Activated CD8-positive, alpha-beta T cell treated with anti-CD3 and anti-CD28 coated beads for 36 hours (primary cell): ENCODE measurements at regions not wholly inside any gene's neighbourhood (a gene's known extent, or its start where the extent isn't known, plus 50 kb on each side); places are given as distances from the start of the nearest gene placed in this dataset.

Source experiments
- ATAC-seq: fragments of 200-7000 bp; cut with Tn5 transposase; one replicate; pipeline ENCODE4 v1.10.0; 2021; ENCODE audit warnings: mild to moderate bottlenecking, moderate library complexity
- CTCF ChIA-PET: fragments of 350-600 bp; sonication (Branson Sonifier 250); formaldehyde crosslinking; loops from one replicate; lab custom pipeline; 2021; ENCODE audit warnings: antibody characterized with exemption; lab: Charles Lee
- POLR2A ChIA-PET: fragments of 350-600 bp; sonication (Branson Sonifier 250); formaldehyde crosslinking; loops from one replicate; lab custom pipeline; 2021; ENCODE audit warnings: antibody characterized with exemption; lab: Charles Lee
- DNase-seq: peaks from one replicate; pipeline ENCODE4 v3.0.0-alpha.2; 2020
- H3K27ac Mint-ChIP-seq: one replicate; pipeline ENCODE4 v1.8.0; 2021; ENCODE audit warnings: mild to moderate bottlenecking, mixed read lengths
- H3K27me3 Mint-ChIP-seq: one replicate; pipeline ENCODE4 v1.8.0; 2021; ENCODE audit warnings: mixed read lengths
- H3K36me3 Mint-ChIP-seq: one replicate; pipeline ENCODE4 v1.8.0; 2021; ENCODE audit warnings: low read depth, mixed read lengths
- H3K4me1 Mint-ChIP-seq: one replicate; pipeline ENCODE4 v1.8.0; 2021; ENCODE audit warnings: low read depth, mixed read lengths
- H3K4me3 Mint-ChIP-seq: one replicate; pipeline ENCODE4 v1.8.0; 2021; ENCODE audit warnings: mild to moderate bottlenecking, moderate library complexity, mixed read lengths
- H3K9me3 Mint-ChIP-seq: one replicate; pipeline ENCODE4 v1.8.0; 2021; ENCODE audit warnings: mixed read lengths
- intact Hi-C: fragments of 100-400 bp; cut with micrococcal nuclease; formaldehyde crosslinking; loops from one replicate; pipeline ENCODE4 v1.10.0; 2022
- TF ChIP-seq, protein P1 (sequence below): fragments of 200-600 bp; IDR thresholded peaks from one replicate; pipeline ENCODE4 v1.8.0; 2022; ENCODE audit warnings: antibody characterized with exemption, mild to moderate bottlenecking

DNA sequence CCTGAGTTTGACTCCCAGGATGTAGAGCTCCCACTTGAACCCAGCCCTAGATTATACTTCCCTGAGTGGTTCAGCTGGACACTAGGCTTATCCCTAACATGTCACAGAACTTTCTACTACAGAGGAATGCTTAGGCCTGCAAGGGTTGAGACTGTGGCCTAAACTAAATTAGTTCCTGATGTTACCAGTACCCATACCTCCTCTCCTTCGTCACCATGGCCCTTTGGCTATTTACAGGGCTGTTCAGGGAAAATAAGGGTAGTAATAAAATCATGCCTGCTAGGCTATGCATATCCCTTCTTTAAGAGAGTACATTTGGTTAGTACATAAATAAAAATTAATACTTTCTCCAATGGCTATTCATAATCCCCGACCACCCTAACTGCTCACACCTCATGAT is 356.4 kb upstream of the RASGRP1 start:
- Mint-ChIP-seq H3K9me3 (no peaks in the 10 kb centered on the region), H3K4me1 (no peaks in the 10 kb centered on the region), H3K36me3 (no peaks in the 10 kb centered on the region), H3K27ac (no peak overlapping the region), H3K4me3 (no peak overlapping the region), H3K27me3 (peaks cover 4% of the 10 kb centered on the region)
- ATAC-seq: no peak
- TF ChIP-seq, protein P1, sequence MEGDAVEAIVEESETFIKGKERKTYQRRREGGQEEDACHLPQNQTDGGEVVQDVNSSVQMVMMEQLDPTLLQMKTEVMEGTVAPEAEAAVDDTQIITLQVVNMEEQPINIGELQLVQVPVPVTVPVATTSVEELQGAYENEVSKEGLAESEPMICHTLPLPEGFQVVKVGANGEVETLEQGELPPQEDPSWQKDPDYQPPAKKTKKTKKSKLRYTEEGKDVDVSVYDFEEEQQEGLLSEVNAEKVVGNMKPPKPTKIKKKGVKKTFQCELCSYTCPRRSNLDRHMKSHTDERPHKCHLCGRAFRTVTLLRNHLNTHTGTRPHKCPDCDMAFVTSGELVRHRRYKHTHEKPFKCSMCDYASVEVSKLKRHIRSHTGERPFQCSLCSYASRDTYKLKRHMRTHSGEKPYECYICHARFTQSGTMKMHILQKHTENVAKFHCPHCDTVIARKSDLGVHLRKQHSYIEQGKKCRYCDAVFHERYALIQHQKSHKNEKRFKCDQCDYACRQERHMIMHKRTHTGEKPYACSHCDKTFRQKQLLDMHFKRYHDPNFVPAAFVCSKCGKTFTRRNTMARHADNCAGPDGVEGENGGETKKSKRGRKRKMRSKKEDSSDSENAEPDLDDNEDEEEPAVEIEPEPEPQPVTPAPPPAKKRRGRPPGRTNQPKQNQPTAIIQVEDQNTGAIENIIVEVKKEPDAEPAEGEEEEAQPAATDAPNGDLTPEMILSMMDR: no peak
- intact Hi-C loops: no loop called here
- ChIA-PET CTCF (no interaction called here), POLR2A (no interaction called here)
- DNase-seq: no peak

DNA sequence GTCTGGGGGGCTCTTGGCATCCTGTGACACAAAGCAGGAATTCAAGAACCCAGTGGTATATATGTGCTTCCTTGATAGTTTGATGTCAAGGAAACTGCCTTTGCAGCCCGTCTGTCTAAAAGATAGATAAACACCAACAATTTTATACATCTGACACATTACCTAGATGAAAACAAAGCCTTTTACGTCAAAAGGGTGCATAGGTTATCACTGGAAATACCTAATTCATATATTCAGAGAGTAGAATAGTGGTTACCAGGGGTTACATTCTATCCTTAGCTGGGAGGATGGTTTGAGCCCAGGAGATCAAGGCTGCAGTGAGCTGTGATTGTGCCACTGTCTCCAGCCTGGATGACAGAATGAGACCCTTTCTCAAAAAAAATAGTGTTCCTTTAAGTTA is 356.9 kb upstream of the RASGRP1 start:
- H3K4me1 Mint-ChIP-seq: no peaks in the 10 kb centered on the region
- CTCF ChIA-PET: no interaction called here
- DNase-seq: no peak

DNA sequence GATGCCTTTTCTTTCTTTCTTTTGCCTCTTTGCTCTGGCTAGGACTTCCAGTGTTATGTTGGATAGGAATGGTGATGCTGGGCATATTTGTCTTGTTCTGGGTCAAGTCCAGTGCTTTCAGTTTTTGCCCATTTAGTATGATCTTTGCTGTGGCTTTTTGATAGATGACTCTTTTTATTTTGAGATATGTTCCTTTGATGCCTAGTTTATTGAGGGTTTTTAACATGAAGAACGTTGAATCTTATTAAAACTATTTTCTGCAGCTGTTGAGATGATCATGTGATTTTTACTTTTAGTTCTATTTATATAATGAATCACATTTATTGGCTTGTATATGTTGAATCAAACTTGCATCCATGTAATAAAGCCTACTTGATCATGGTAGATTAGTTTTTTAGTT is 363.8 kb upstream of the RASGRP1 start:
- ChIA-PET CTCF (no interaction called here), POLR2A (no interaction called here)
- Mint-ChIP-seq H3K4me1 (no peaks in the 10 kb centered on the region), H3K27me3 (peaks cover 1% of the 10 kb centered on the region), H3K36me3 (no peaks in the 10 kb centered on the region), H3K27ac (no peak overlapping the region), H3K9me3 (no peaks in the 10 kb centered on the region), H3K4me3 (no peak overlapping the region)
- intact Hi-C loops: no loop called here
- no peak for ATAC-seq
- TF ChIP-seq, protein P1: no peak
- DNase-seq: no peak

More for the DNA sequence above, 356.9 kb upstream of the RASGRP1 start:
- TF ChIP-seq, protein P1: no peak
- Mint-ChIP-seq H3K36me3 (no peaks in the 10 kb centered on the region), H3K4me3 (no peak overlapping the region), H3K27ac (no peak overlapping the region), H3K9me3 (no peaks in the 10 kb centered on the region), H3K27me3 (peaks cover 1% of the 10 kb centered on the region)
- POLR2A ChIA-PET: no interaction called here
- no peak for ATAC-seq
- intact Hi-C loops: no loop called here

DNA sequence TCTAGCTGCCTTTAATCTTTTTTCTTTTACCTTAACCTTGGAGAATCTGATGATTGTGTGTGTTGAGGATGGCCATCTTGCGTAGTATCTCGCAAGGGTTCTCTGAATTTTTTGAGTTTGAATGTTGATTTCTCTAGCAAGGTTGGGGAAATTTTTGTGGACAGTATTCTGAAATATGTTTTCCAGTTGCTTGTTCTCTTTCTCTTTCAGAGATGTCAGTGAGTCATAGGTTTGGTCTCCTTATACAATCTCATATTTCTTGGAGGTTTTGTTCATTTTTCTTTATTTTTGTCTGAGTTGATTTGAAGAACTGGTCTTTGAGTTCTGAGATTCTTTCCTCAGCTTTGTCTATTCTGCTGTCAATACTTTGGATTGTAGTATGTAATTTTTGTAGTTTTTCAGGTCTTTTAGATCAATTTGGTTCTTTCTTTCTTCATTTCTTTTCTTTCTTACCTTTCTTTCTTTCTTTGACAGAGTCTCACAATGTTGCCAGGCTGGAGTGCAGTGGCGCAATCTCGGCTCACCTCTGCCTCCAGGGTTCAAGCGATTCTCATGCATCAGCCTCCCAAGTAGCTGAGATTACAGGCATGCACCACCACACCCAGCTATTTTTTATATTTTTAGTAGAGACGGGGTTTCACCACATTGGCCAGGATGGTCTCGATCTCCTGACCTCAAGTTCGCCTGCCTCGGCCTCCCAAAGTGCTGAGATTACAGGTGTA is 366.4 kb upstream of the RASGRP1 start:
- ATAC-seq (no peak), DNase-seq (no peak)
- TF ChIP-seq, protein P1: no peak
- no peak overlapping the region for H3K27ac Mint-ChIP-seq
- H3K4me3 Mint-ChIP-seq: no peak overlapping the region
- no peaks in the 10 kb centered on the region for H3K36me3 Mint-ChIP-seq
- CTCF ChIA-PET: no interaction called here
- intact Hi-C loops: no loop called here
- no peaks in the 10 kb centered on the region for H3K4me1 Mint-ChIP-seq
- POLR2A ChIA-PET: no interaction called here
- peaks cover 4% of the 10 kb centered on the region for H3K27me3 Mint-ChIP-seq
- no peaks in the 10 kb centered on the region for H3K9me3 Mint-ChIP-seq

DNA sequence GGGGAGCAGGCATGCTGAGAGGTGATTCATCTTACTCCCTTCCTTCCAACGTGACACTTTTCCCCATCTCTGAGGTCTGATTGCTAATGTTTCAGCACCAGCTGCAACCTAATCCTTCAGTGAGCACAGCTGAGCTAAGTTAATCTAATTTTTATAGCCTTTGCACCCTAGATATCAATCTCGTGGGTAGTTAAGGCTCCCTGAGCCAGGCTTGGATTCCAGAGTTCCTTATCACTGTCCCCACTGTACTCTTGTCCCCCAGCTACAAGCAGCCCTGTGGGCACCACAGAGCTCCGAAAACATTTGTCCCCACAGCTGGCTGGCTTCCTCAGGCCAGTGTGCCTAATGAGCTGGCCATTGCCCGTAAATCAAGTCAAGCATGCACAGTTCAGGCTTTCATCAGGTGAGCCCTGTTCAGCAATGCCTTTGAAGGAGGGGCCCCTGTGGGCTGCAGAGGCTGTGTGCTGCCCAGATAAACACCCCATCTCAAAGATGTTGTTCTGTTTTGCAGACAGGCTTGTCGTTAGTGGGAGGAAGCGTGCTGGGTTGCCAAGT is 376.9 kb upstream of the RASGRP1 start:
- Mint-ChIP-seq H3K9me3 (no peaks in the 10 kb centered on the region), H3K4me3 (no peak overlapping the region), H3K36me3 (no peaks in the 10 kb centered on the region), H3K27ac (no peak overlapping the region), H3K27me3 (peaks cover 9% of the 10 kb centered on the region), H3K4me1 (no peaks in the 10 kb centered on the region)
- POLR2A ChIA-PET: no interaction called here
- intact Hi-C loops: no loop called here
- CTCF ChIA-PET: no interaction called here
- no peak for ATAC-seq
- TF ChIP-seq, protein P1: no peak
- DNase-seq: no peak
